ENCODE measurements at regions not wholly inside any gene's neighbourhood (a gene's known extent, or its start where the extent isn't known, plus 50 kb on each side); places are given as distances from the start of the nearest gene placed in this dataset.

DNA sequence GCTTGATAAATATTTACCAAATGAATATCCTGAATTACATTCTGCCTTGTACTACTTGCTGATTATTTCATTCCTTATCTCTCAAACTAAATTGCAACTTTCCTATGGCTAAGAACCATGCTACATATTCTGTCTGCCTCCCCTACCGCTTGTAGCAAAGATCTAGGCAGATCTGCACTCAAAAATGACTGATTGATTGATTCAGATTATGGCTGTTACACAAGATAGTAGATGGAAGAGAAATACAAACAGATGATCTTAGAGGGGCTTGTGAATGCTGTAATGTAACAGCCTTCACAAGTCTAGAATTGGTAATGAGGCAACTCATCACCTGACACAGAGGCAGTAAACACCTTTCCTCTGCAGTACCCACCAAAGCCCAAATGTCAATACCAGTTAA, 446.1 kb downstream of the PRELID2 start:
- Mint-ChIP-seq H3K4me1 (ENCODE audit: unreplicated experiment) (no peaks in the 10 kb centered on the region), H3K9me3 (ENCODE audit: unreplicated experiment) (no peaks in the 10 kb centered on the region), H3K27me3 (ENCODE audit: unreplicated experiment) (no peaks in the 10 kb centered on the region), H3K27ac (ENCODE audit: unreplicated experiment) (no peak overlapping the region), H3K4me3 (ENCODE audit: unreplicated experiment) (no peak overlapping the region), H3K36me3 (ENCODE audit: unreplicated experiment) (no peaks in the 10 kb centered on the region)
- DNase-seq (ENCODE audit: extremely low spot score, unreplicated experiment): no peak
- TF ChIP-seq, protein P1, sequence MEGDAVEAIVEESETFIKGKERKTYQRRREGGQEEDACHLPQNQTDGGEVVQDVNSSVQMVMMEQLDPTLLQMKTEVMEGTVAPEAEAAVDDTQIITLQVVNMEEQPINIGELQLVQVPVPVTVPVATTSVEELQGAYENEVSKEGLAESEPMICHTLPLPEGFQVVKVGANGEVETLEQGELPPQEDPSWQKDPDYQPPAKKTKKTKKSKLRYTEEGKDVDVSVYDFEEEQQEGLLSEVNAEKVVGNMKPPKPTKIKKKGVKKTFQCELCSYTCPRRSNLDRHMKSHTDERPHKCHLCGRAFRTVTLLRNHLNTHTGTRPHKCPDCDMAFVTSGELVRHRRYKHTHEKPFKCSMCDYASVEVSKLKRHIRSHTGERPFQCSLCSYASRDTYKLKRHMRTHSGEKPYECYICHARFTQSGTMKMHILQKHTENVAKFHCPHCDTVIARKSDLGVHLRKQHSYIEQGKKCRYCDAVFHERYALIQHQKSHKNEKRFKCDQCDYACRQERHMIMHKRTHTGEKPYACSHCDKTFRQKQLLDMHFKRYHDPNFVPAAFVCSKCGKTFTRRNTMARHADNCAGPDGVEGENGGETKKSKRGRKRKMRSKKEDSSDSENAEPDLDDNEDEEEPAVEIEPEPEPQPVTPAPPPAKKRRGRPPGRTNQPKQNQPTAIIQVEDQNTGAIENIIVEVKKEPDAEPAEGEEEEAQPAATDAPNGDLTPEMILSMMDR (IDR thresholded peaks at IDR 0.05): no peak

DNA sequence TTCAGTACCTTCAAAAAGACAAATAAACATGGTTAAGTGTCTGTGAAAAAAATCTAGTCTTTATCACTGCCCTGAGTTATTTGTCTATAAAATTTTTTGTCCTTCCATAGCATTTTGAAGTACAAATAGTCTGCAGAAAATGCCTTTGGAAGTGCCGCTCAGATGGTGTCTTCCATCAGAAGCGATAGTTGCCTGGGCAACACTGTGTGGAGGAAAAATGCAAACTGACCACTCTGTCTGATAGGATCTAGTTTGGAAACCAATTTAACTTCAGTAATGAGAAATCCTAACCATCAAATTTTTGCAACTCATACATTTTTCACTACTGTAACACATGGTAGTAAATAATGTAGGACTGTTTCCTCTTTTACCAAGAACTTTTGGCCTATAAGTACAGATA, 449.9 kb downstream of the PRELID2 start:
- no peak for DNase-seq (ENCODE audit: extremely low spot score, unreplicated experiment)
- Mint-ChIP-seq H3K4me3 (ENCODE audit: unreplicated experiment) (no peak overlapping the region), H3K27ac (ENCODE audit: unreplicated experiment) (no peak overlapping the region), H3K36me3 (ENCODE audit: unreplicated experiment) (peaks cover 2% of the 10 kb centered on the region), H3K9me3 (ENCODE audit: unreplicated experiment) (peaks cover 20% of the 10 kb centered on the region), H3K27me3 (ENCODE audit: unreplicated experiment) (no peaks in the 10 kb centered on the region), H3K4me1 (ENCODE audit: unreplicated experiment) (no peaks in the 10 kb centered on the region)
- TF ChIP-seq, protein P1 (IDR thresholded peaks at IDR 0.05): no peak

DNA sequence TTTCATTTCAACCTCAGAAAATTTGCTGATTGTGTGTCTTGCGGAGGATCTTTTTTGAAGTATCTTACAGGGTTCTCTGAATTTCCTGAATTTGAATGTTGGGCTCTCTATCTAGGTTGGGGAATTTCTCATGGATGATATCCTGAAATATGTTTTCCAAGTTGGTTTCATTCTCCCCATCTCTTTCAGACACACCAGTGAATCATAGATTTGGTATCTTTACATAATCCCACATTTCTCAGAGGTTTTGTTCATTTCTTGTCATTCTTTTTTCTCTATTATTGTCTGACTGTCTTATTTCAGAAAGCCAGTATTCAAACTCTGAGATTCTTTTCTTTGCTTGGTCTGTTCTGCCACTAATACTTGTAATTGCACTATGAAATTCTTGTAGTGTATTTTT, 456.9 kb downstream of the PRELID2 start:
- Mint-ChIP-seq H3K27me3 (ENCODE audit: unreplicated experiment) (no peaks in the 10 kb centered on the region), H3K9me3 (ENCODE audit: unreplicated experiment) (peaks cover 63% of the 10 kb centered on the region), H3K4me1 (ENCODE audit: unreplicated experiment) (no peaks in the 10 kb centered on the region), H3K27ac (ENCODE audit: unreplicated experiment) (no peak overlapping the region), H3K4me3 (ENCODE audit: unreplicated experiment) (no peak overlapping the region), H3K36me3 (ENCODE audit: unreplicated experiment) (peaks cover 10% of the 10 kb centered on the region)
- TF ChIP-seq, protein P1 (IDR thresholded peaks at IDR 0.05): no peak
- no peak for DNase-seq (ENCODE audit: extremely low spot score, unreplicated experiment)

DNA sequence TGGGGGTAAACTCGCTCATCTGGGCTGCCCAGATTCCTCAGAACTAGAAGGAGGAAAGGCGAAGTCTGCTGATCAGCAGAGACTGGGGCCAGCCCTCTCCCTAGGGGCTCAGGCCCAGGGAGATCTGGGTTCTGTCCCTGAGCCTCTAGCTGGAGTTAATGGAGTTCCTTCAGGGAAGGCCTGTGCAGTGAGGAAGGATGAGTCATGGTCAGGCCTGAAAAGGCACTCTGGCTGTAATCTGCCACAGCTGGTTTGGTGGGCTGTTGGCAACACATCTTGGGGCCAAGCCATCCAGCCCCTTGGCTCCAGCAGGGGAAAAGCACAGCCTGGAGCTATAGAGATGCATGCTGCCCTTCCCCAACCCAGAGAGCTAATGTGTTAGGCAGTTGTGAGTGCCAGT, 459.6 kb downstream of the PRELID2 start:
- TF ChIP-seq, protein P1 (IDR thresholded peaks at IDR 0.05): no peak
- Mint-ChIP-seq H3K4me3 (ENCODE audit: unreplicated experiment) (no peak overlapping the region), H3K27ac (ENCODE audit: unreplicated experiment) (no peak overlapping the region), H3K27me3 (ENCODE audit: unreplicated experiment) (no peaks in the 10 kb centered on the region), H3K4me1 (ENCODE audit: unreplicated experiment) (no peaks in the 10 kb centered on the region), H3K9me3 (ENCODE audit: unreplicated experiment) (peaks cover 60% of the 10 kb centered on the region), H3K36me3 (ENCODE audit: unreplicated experiment) (peaks cover 11% of the 10 kb centered on the region)
- DNase-seq (ENCODE audit: extremely low spot score, unreplicated experiment): no peak

DNA sequence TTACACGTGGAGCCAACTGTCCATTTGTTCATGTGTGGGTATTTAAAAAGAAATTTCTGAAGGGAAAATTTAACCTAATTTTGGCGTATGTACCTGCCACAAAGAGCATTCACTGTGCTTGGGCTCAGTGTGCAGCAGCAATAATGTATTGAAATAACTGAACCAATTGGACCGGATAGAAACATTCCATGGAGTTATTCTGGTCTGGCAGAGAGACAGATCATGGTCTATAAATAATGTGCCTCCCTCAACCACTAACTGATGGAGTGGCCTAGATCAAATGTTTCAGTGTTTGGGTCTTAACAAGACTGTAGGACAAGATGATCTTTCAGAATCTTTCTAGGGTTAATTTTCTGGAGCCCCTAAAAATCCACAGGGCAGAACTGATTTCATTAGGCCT, 469.7 kb downstream of the PRELID2 start:
- Mint-ChIP-seq H3K27me3 (ENCODE audit: unreplicated experiment) (no peaks in the 10 kb centered on the region), H3K4me1 (ENCODE audit: unreplicated experiment) (peaks cover 28% of the 10 kb centered on the region), H3K4me3 (ENCODE audit: unreplicated experiment) (no peak overlapping the region), H3K36me3 (ENCODE audit: unreplicated experiment) (no peaks in the 10 kb centered on the region), H3K27ac (ENCODE audit: unreplicated experiment) (no peak overlapping the region), H3K9me3 (ENCODE audit: unreplicated experiment) (peaks cover 10% of the 10 kb centered on the region)
- no peak for DNase-seq (ENCODE audit: extremely low spot score, unreplicated experiment)
- TF ChIP-seq, protein P1 (IDR thresholded peaks at IDR 0.05): no peak
